H1 (cell line): ENCODE measurements at regions not wholly inside any gene's neighbourhood (a gene's known extent, or its start where the extent isn't known, plus 50 kb on each side); places are given as distances from the start of the nearest gene placed in this dataset.

Experiments
- CTCF ChIA-PET: fragments of 300-600 bp; sonication (Branson Sonifier 250); formaldehyde crosslinking; loops from one replicate; lab custom pipeline; 2021; ENCODE audit not compliant: partially characterized antibody; lab: Charles Lee
- POLR2A ChIA-PET: fragments of 300-600 bp; sonication (Branson Sonifier 250); formaldehyde crosslinking; loops from one replicate; lab custom pipeline; 2021; ENCODE audit warnings: inconsistent platforms; ENCODE audit not compliant: partially characterized antibody; lab: Charles Lee
- DNase-seq, 2 experiments: peaks; one replicate each; pipeline versions ENCODE4 v3.0.0 to v3.0.0-alpha.2; 2010 to 2022; ENCODE audit warnings: low spot score in 2 of 2, low read depth in 1 of 2, mixed read lengths in 1 of 2
- FAIRE-seq: peaks from 2 replicates; lab custom pipeline; 2011; peaks lifted over from hg19 to GRCh38; lab: Jason Lieb, UNC
- H2AFZ ChIP-seq: 2 replicates; pipeline ENCODE4 v1.8.1; 2012; ENCODE audit warnings: low read length, inconsistent platforms
- H2AK5ac ChIP-seq: 2 replicates; pipeline ENCODE4 v1.6.1; 2013; ENCODE audit warnings: low read depth, low read length
- H2BK120ac ChIP-seq: replicated peaks from 2 replicates; pipeline ENCODE3; 2013; ENCODE audit warnings: low read depth, low read length, inconsistent platforms
- H2BK12ac ChIP-seq: 2 replicates; pipeline ENCODE4 v1.6.1; 2013; ENCODE audit warnings: low read depth, low read length
- H2BK15ac ChIP-seq: 2 replicates; pipeline ENCODE4 v1.6.1; 2013; ENCODE audit warnings: low read length
- H2BK20ac ChIP-seq: 2 replicates; pipeline ENCODE4 v1.6.1; 2013; ENCODE audit warnings: low read length
- H2BK5ac ChIP-seq: 2 replicates; pipeline ENCODE4 v1.6.1; 2013; ENCODE audit warnings: low read depth, low read length
- H3K14ac ChIP-seq: 2 replicates; pipeline ENCODE4 v1.6.1; 2013; ENCODE audit warnings: inconsistent platforms; ENCODE audit not compliant: insufficient read length
- H3K18ac ChIP-seq: 2 replicates; pipeline ENCODE4 v1.6.1; 2013; ENCODE audit warnings: low read length; ENCODE audit errors: extremely low read depth
- H3K23ac ChIP-seq: 2 replicates; pipeline ENCODE4 v1.6.1; 2013; ENCODE audit warnings: inconsistent platforms; ENCODE audit not compliant: insufficient read length
- H3K23me2 ChIP-seq: 2 replicates; pipeline ENCODE4 v1.6.1; 2013; ENCODE audit warnings: low read depth, low read length
- H3K27ac ChIP-seq: 2 replicates; pipeline ENCODE4 v1.6.1; 2011; ENCODE audit warnings: low read depth, low read length, inconsistent platforms
- H3K27me3 ChIP-seq, 4 experiments: replicated peaks in 1 of 4; 1 replicate in 1 of 4; 2 replicates in 3 of 4; pipeline versions ENCODE4 v1.6.1 to v1.8.1; 2011 to 2013; ENCODE audit warnings: low read length in 3 of 4, mild to moderate bottlenecking in 3 of 4, inconsistent platforms in 2 of 4, mixed read lengths in 2 of 4, moderate library complexity in 1 of 4; ENCODE audit not compliant: control insufficient read depth in 3 of 4, insufficient read depth in 3 of 4; ENCODE audit errors: extremely low read depth in 1 of 4
- H3K36me3 ChIP-seq, 4 experiments: 2 replicates each; pipeline versions ENCODE4 v1.6.1 to v1.8.1; 2011 to 2013; ENCODE audit warnings: mild to moderate bottlenecking in 4 of 4, low read length in 3 of 4, moderate library complexity in 2 of 4, control low read depth in 1 of 4, inconsistent platforms in 1 of 4; ENCODE audit not compliant: insufficient read depth in 4 of 4, control insufficient read depth in 2 of 4
- H3K4ac ChIP-seq: replicated peaks from 2 replicates; pipeline ENCODE3; 2013; ENCODE audit warnings: low read length, low read depth, mixed read lengths, inconsistent platforms; ENCODE audit not compliant: insufficient read length
- H3K4me1 ChIP-seq, 4 experiments: replicated peaks in 1 of 4; 1 replicate in 1 of 4; 2 replicates in 3 of 4; pipeline versions ENCODE4 v1.6.1 to v1.8.1; 2011 to 2013; ENCODE audit warnings: low read length in 3 of 4, inconsistent platforms in 2 of 4, mixed read lengths in 1 of 4; ENCODE audit not compliant: insufficient read depth in 4 of 4, control insufficient read depth in 3 of 4
- H3K4me2 ChIP-seq, 2 experiments: 2 replicates each; pipeline versions ENCODE4 v1.6.1 to v1.8.1; 2011 to 2013; ENCODE audit warnings: low read depth in 2 of 2, low read length in 2 of 2, control low read depth in 1 of 2, inconsistent platforms in 1 of 2, mild to moderate bottlenecking in 1 of 2; ENCODE audit not compliant: insufficient read depth in 1 of 2
- H3K4me3 ChIP-seq, 4 experiments: fragments of 200-600, 300-600 bp in 1 of 4; sonication (generic), shearing (Covaris generic), sonication (Bioruptor Twin) in 1 of 4; 2 replicates each; pipeline versions ENCODE4 v1.5.1 to v1.8.1; 2011 to 2016; ENCODE audit warnings: low read length in 4 of 4, low read depth in 3 of 4, control low read depth in 2 of 4, inconsistent platforms in 2 of 4, mild to moderate bottlenecking in 2 of 4, mixed read lengths in 1 of 4, moderate library complexity in 1 of 4; ENCODE audit not compliant: insufficient read depth in 2 of 4; ENCODE audit errors: extremely low read depth in 1 of 4
- H3K56ac ChIP-seq: replicated peaks from 2 replicates; pipeline ENCODE3; 2013; ENCODE audit warnings: low read depth, mild to moderate bottlenecking, mixed read lengths, low read length, inconsistent platforms; ENCODE audit not compliant: insufficient read length
- H3K79me1 ChIP-seq: 2 replicates; pipeline ENCODE4 v1.6.1; 2013; ENCODE audit warnings: low read depth, low read length, control low read depth
- H3K79me2 ChIP-seq, 2 experiments: 2 replicates each; pipeline versions ENCODE4 v1.6.1 to v1.8.1; 2012 to 2013; ENCODE audit warnings: low read length in 2 of 2, mild to moderate bottlenecking in 2 of 2, inconsistent platforms in 1 of 2; ENCODE audit not compliant: insufficient read depth in 2 of 2, control insufficient read depth in 1 of 2
- H3K9ac ChIP-seq, 4 experiments: replicated peaks in 1 of 4; 1 replicate in 1 of 4; 2 replicates in 3 of 4; pipeline versions ENCODE4 v1.6.1 to v1.8.1; 2011 to 2013; ENCODE audit warnings: low read depth in 3 of 4, low read length in 3 of 4, control low read depth in 2 of 4, mild to moderate bottlenecking in 2 of 4, moderate library complexity in 2 of 4, inconsistent platforms in 1 of 4; ENCODE audit errors: extremely low read depth in 1 of 4
- H3K9me3 ChIP-seq, 2 experiments: 2 replicates each; pipeline versions ENCODE4 v1.6.1 to v1.8.1; 2012 to 2013; ENCODE audit warnings: mild to moderate bottlenecking in 2 of 2, moderate library complexity in 2 of 2, control low read depth in 1 of 2, inconsistent platforms in 1 of 2, low read depth in 1 of 2, low read length in 1 of 2, mixed read lengths in 1 of 2; ENCODE audit not compliant: insufficient read depth in 2 of 2
- H4K20me1 ChIP-seq, 2 experiments: replicated peaks in 1 of 2; 2 replicates each; pipeline versions ENCODE3 to v1.8.1; 2011 to 2013; ENCODE audit warnings: inconsistent platforms in 2 of 2, low read length in 2 of 2, mild to moderate bottlenecking in 1 of 2; ENCODE audit not compliant: insufficient read depth in 2 of 2, control insufficient read depth in 1 of 2
- H4K5ac ChIP-seq: 2 replicates; pipeline ENCODE4 v1.6.1; 2013; ENCODE audit warnings: low read length, low read depth, mixed read lengths, inconsistent platforms; ENCODE audit not compliant: insufficient read length
- H4K8ac ChIP-seq: 2 replicates; pipeline ENCODE4 v1.8.0; 2013; ENCODE audit warnings: mild to moderate bottlenecking, moderate library complexity, low read length, inconsistent platforms; ENCODE audit not compliant: insufficient read depth; ENCODE audit errors: extremely low read depth
- H4K91ac ChIP-seq: replicated peaks from 2 replicates; pipeline ENCODE3; 2013; ENCODE audit warnings: low read length, mixed read lengths, inconsistent platforms; ENCODE audit not compliant: insufficient read length
- EP300 ChIP-seq, 2 experiments: IDR thresholded peaks; 1 replicate in 1 of 2; 2 replicates in 1 of 2; pipeline ENCODE4 v1.6.1; 2011 to 2012; ENCODE audit warnings: low read depth in 2 of 2, low read length in 2 of 2, mild to moderate bottlenecking in 2 of 2, borderline replicate concordance in 1 of 2, inconsistent platforms in 1 of 2, moderate library complexity in 1 of 2
- RFX5 ChIP-seq: IDR thresholded peaks from 2 replicates; pipeline ENCODE4 v1.6.1; 2011; ENCODE audit warnings: low read depth, low read length, improper control_type of control experiment, borderline replicate concordance
- SP1 ChIP-seq: IDR thresholded peaks from 2 replicates; pipeline ENCODE4 v1.6.1; 2011; ENCODE audit warnings: low read depth, low read length
- WGBS, 2 experiments: shearing (Covaris generic) in 1 of 2; methylation state at CpG; one replicate each; pipeline versions ENCODE4 v1.1.6 to v1.1.7; 2013 to 2015; ENCODE audit warnings: low lambda C conversion rate in 2 of 2, mixed read lengths in 2 of 2, inconsistent platforms in 1 of 2, low coverage in 1 of 2, missing lambda C conversion rate in 1 of 2; ENCODE audit not compliant: insufficient replicate concordance in 2 of 2, insufficient coverage in 1 of 2, insufficient read length in 1 of 2; ENCODE audit errors: extremely low coverage in 1 of 2, missing lambda C conversion rate in 1 of 2; 5-methylcytosine and 5-hydroxymethylcytosine counted together
- TF ChIP-seq, protein P1 (sequence below): IDR thresholded peaks from 2 replicates; pipeline ENCODE4 v1.6.1; 2011; ENCODE audit warnings: low read depth, mild to moderate bottlenecking, low read length; ENCODE audit not compliant: insufficient read depth

DNA sequence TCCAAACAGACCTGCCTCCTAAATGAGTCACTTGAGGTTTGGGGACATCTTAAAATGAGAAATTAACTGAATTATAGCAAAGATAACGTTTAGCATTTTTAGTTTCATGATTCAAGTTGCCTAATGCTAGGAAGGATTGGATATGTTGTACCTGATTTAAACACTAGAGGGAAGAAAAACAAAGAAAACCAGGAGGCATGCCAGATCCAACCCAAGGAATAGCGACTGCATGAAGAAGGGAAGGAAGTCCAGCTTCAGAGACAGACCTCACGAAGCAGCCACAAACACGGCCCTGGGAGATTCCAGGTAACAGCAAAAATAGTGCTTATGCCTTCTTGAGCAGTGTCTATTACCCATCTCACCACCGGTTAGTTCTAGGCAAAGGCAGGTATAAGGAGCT lies 499.9 kb upstream of the SPHKAP start:
- no peak overlapping the region for H3K14ac ChIP-seq
- no peak overlapping the region for H3K56ac ChIP-seq
- no peak overlapping the region for H4K91ac ChIP-seq
- no peak overlapping the region for H3K18ac ChIP-seq
- H3K23me2 ChIP-seq = no peaks in the 10 kb centered on the region; the same call in 1 of the 2 replicates
- H2BK15ac ChIP-seq = no peak overlapping the region
- H3K9ac ChIP-seq = no peak overlapping the region
- WGBS, 2 experiments = 38% methylated on average over 5 of the region's 5 CpGs; no CpG with 5 or more reads in 1 of the 2 experiments
- H4K20me1 ChIP-seq = no peaks in the 10 kb centered on the region
- H3K23ac ChIP-seq = no peak overlapping the region
- H3K4me1 ChIP-seq = no peaks in the 10 kb centered on the region; a peak in 1 of 7 replicates
- POLR2A ChIA-PET = no interaction called here
- DNase-seq (no peak), FAIRE-seq (peak; percentile 39)
- no peak overlapping the region for H2BK20ac ChIP-seq
- H3K9me3 ChIP-seq = no peaks in the 10 kb centered on the region
- H3K27me3 ChIP-seq = no peaks in the 10 kb centered on the region
- H2AK5ac ChIP-seq = no peak overlapping the region
- no peaks in the 10 kb centered on the region for H3K79me2 ChIP-seq
- H2AFZ ChIP-seq = peak overlapping the region; percentile 88
- no peak overlapping the region for H3K27ac ChIP-seq
- no peak overlapping the region for H3K4ac ChIP-seq
- H3K4me2 ChIP-seq = no peak overlapping the region
- no peaks in the 10 kb centered on the region for H3K36me3 ChIP-seq
- H4K8ac ChIP-seq = no peak overlapping the region
- CTCF ChIA-PET = interaction anchor here (0.7 to 2.0 kb wide), 13 partner anchors 18 to 902 kb away, joined by 3 to 5 read pairs (median 3); no protein-coding TSS in a partner anchor
- no peak overlapping the region for H4K5ac ChIP-seq
- no peak overlapping the region for H3K4me3 ChIP-seq
- H2BK12ac ChIP-seq = no peak overlapping the region
- no peak overlapping the region for H2BK120ac ChIP-seq
- H2BK5ac ChIP-seq = no peak overlapping the region
- no peaks in the 10 kb centered on the region for H3K79me1 ChIP-seq
- TF ChIP-seq SP1 (0 out of 2 replicates have a peak, but pooled peaks have one; percentile 24), EP300 (IDR thresholded peaks at IDR 0.05; ENCODE audit: borderline replicate concordance in 1 of 2, low read depth in 2 of 2, low read length in 2 of 2) (no peak), RFX5 (no peak)
- TF ChIP-seq, protein P1, sequence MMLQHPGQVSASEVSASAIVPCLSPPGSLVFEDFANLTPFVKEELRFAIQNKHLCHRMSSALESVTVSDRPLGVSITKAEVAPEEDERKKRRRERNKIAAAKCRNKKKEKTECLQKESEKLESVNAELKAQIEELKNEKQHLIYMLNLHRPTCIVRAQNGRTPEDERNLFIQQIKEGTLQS = no peak
